Prostate gland (tissue), 2 donors: ENCODE measurements at regions not wholly inside any gene's neighbourhood (a gene's known extent, or its start where the extent isn't known, plus 50 kb on each side); places are given as distances from the start of the nearest gene placed in this dataset.

Source experiments
- POLR2A ChIP-seq: fragments of 450-650 bp; IDR thresholded peaks from one replicate; pipeline ENCODE4 v1.6.1; 2016; ENCODE audit warnings: antibody characterized with exemption, mild to moderate bottlenecking
- TF ChIP-seq, protein P1 (sequence below), 4 experiments: fragments of 200-600 bp in 2 of 4; fragments of 450-650 bp in 2 of 4; sonication (generic) in 2 of 4; IDR thresholded peaks; 1 replicate in 3 of 4; 2 replicates in 1 of 4; pipeline ENCODE4 v1.5.1; 2016 to 2019; ENCODE audit warnings: antibody characterized with exemption in 4 of 4, mild to moderate bottlenecking in 2 of 4, moderate library complexity in 2 of 4

DNA sequence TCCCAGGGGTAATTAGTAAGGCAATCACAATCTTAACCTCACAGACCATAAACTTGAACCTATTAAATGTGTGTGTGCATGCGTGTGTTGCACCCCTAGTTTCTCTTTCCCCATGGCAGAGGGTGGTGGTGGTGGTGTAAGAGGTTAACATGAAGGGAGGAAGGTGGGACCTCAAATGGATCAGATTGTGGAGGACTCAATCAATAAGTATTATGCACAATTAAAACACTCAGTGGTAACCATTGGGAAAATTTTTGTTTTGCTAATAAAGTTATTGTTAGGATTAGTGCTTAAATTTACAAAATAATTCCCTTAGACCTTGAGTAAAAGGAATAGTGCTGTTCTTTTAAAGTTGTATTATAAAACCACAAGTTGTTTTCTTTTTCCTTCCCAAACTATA lies 283.0 kb downstream of the OLFM3 start:
- TF ChIP-seq, protein P1, sequence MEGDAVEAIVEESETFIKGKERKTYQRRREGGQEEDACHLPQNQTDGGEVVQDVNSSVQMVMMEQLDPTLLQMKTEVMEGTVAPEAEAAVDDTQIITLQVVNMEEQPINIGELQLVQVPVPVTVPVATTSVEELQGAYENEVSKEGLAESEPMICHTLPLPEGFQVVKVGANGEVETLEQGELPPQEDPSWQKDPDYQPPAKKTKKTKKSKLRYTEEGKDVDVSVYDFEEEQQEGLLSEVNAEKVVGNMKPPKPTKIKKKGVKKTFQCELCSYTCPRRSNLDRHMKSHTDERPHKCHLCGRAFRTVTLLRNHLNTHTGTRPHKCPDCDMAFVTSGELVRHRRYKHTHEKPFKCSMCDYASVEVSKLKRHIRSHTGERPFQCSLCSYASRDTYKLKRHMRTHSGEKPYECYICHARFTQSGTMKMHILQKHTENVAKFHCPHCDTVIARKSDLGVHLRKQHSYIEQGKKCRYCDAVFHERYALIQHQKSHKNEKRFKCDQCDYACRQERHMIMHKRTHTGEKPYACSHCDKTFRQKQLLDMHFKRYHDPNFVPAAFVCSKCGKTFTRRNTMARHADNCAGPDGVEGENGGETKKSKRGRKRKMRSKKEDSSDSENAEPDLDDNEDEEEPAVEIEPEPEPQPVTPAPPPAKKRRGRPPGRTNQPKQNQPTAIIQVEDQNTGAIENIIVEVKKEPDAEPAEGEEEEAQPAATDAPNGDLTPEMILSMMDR (IDR thresholded peaks at IDR 0.05) = no peak
- no peak for TF ChIP-seq POLR2A
